HepG2 (cell line): ENCODE measurements at regions not wholly inside any gene's neighbourhood (a gene's known extent, or its start where the extent isn't known, plus 50 kb on each side); places are given as distances from the start of the nearest gene placed in this dataset.

ENCODE experiments used
- ATAC-seq: fragments of 200-7000 bp; cut with Tn5 transposase; 3 replicates; pipeline ENCODE4 v1.9.1; 2020; ENCODE audit warnings: mild to moderate bottlenecking, moderate library complexity
- BruUV-seq: library from RNA; stranded (reverse); fragments of 400-500 nt; replicated peaks from 2 replicates; lab custom pipeline; 2021; lab: Mats Ljungman, UMichigan
- CTCF ChIA-PET: fragments of 300-600 bp; formaldehyde crosslinking; extraction: SDS; loops from one replicate; lab custom pipeline; 2021; ENCODE audit warnings: low total read pairs, inconsistent platforms, low intra/inter-chr PET ratio; lab: Yijun Ruan, JAX
- POLR2A ChIA-PET: fragments of 350-600 bp; sonication (Branson Sonifier 250); formaldehyde crosslinking; loops from one replicate; lab custom pipeline; 2020; ENCODE audit warnings: antibody characterized with exemption, inconsistent platforms; lab: Yijun Ruan, JAX
- DNase-seq: peaks from one replicate; pipeline ENCODE4 v3.0.0-alpha.2; 2015; ENCODE audit warnings: low spot score
- FAIRE-seq: peaks from 3 replicates; lab custom pipeline; 2011; peaks lifted over from hg19 to GRCh38; lab: Jason Lieb, UNC
- H2AFZ ChIP-seq: one replicate; pipeline ENCODE4 v1.6.1; 2011; ENCODE audit warnings: low read length, inconsistent platforms
- H3K27ac ChIP-seq: fragments of 300-600 bp; 3 replicates; pipeline ENCODE4 v1.8.0; 2011; ENCODE audit warnings: mixed run types, mild to moderate bottlenecking, mixed read lengths, low read length, inconsistent platforms; ENCODE audit not compliant: insufficient read depth; ENCODE audit errors: extremely low read length
- H3K27me3 ChIP-seq, 2 experiments: fragments of 200-600 bp in 1 of 2; 2 replicates in 1 of 2; 3 replicates in 1 of 2; pipeline versions ENCODE4 v1.6.0 to v1.8.0; 2011; ENCODE audit warnings: low read length in 2 of 2, mild to moderate bottlenecking in 2 of 2, moderate library complexity in 2 of 2, inconsistent platforms in 1 of 2; ENCODE audit not compliant: insufficient read depth in 2 of 2, control insufficient read depth in 1 of 2
- H3K36me3 ChIP-seq, 2 experiments: fragments of 200-600 bp in 1 of 2; replicated peaks in 1 of 2; 2 replicates in 1 of 2; 3 replicates in 1 of 2; pipeline versions ENCODE4 v1.5.1 to v1.8.0; 2011; ENCODE audit warnings: low read length in 2 of 2, inconsistent platforms in 1 of 2; ENCODE audit not compliant: insufficient read depth in 2 of 2, control insufficient read depth in 1 of 2
- H3K4me1 ChIP-seq: 2 replicates; pipeline ENCODE4 v1.5.1; 2012; ENCODE audit warnings: low read length, inconsistent platforms; ENCODE audit not compliant: insufficient read depth
- H3K4me2 ChIP-seq: 2 replicates; pipeline ENCODE4 v1.6.0; 2011; ENCODE audit warnings: low read depth, low read length, inconsistent platforms
- H3K4me3 ChIP-seq, 3 experiments: fragments of 200-600 bp in 1 of 3; sonication (generic), shearing (Covaris generic) in 1 of 3; replicated peaks in 1 of 3; 2 replicates each; pipeline ENCODE4 v1.5.1; 2011 to 2016; ENCODE audit warnings: low read length in 3 of 3, inconsistent platforms in 2 of 3, low read depth in 2 of 3, mild to moderate bottlenecking in 2 of 3, control low read depth in 1 of 3, mixed read lengths in 1 of 3; ENCODE audit not compliant: insufficient read depth in 1 of 3
- H3K79me2 ChIP-seq: one replicate; pipeline ENCODE4 v1.6.1; 2011; ENCODE audit warnings: low read length, inconsistent platforms; ENCODE audit not compliant: insufficient read depth
- H3K9ac ChIP-seq: 2 replicates; pipeline ENCODE4 v1.6.0; 2011; ENCODE audit warnings: mild to moderate bottlenecking, low read depth, low read length, inconsistent platforms; ENCODE audit not compliant: insufficient read depth
- H3K9me3 ChIP-seq: 2 replicates; pipeline ENCODE4 v1.5.1; 2012; ENCODE audit warnings: mild to moderate bottlenecking, low read length
- H4K20me1 ChIP-seq: 2 replicates; pipeline ENCODE4 v1.6.0; 2011; ENCODE audit warnings: inconsistent platforms, mild to moderate bottlenecking, low read length, moderate library complexity; ENCODE audit not compliant: insufficient read depth
- ARNT ChIP-seq: fragments of 450-650 bp; IDR thresholded peaks from 2 replicates; pipeline ENCODE4 v1.6.1; 2017
- FOXC1 ChIP-seq: sonication (generic); formaldehyde crosslinking; IDR thresholded peaks from 2 replicates; pipeline ENCODE4 v1.8.0; 2022; ENCODE audit warnings: mild to moderate bottlenecking, missing genetic modification reagents, borderline replicate concordance
- IKZF5 ChIP-seq: IDR thresholded peaks from 2 replicates; pipeline ENCODE4 v1.6.1; 2018; ENCODE audit warnings: missing genetic modification reagents, mild to moderate bottlenecking, missing compliant biosample characterization
- MAF1 ChIP-seq: sonication (generic); formaldehyde crosslinking; IDR thresholded peaks from 2 replicates; pipeline ENCODE4 v1.5.0; 2020; ENCODE audit warnings: missing genetic modification reagents, borderline replicate concordance
- MZF1 ChIP-seq: sonication (generic); formaldehyde crosslinking; IDR thresholded peaks from 2 replicates; pipeline ENCODE4 v1.8.1; 2023; ENCODE audit warnings: mild to moderate bottlenecking, missing genetic modification reagents, borderline replicate concordance
- NR1H2 ChIP-seq: sonication (generic); formaldehyde crosslinking; IDR thresholded peaks from 2 replicates; pipeline ENCODE4 v1.8.1; 2022; ENCODE audit warnings: low read depth, missing genetic modification reagents, borderline replicate concordance
- RORA ChIP-seq: sonication (generic); formaldehyde crosslinking; IDR thresholded peaks from 2 replicates; pipeline ENCODE4 v1.5.0; 2020; ENCODE audit warnings: mild to moderate bottlenecking, missing genetic modification reagents, moderate library complexity
- SNAPC2 ChIP-seq: sonication (generic); formaldehyde crosslinking; IDR thresholded peaks from 2 replicates; pipeline ENCODE4 v1.8.1; 2022; ENCODE audit warnings: mild to moderate bottlenecking, missing genetic modification reagents
- UBTF ChIP-seq: sonication (generic); formaldehyde crosslinking; IDR thresholded peaks from 2 replicates; pipeline ENCODE4 v1.4.0; 2020; ENCODE audit warnings: mild to moderate bottlenecking, missing genetic modification reagents
- ZFP62 ChIP-seq: sonication (generic); formaldehyde crosslinking; IDR thresholded peaks from 2 replicates; pipeline ENCODE4 v1.4.0; 2020; ENCODE audit warnings: missing genetic modification reagents
- ZMAT5 ChIP-seq: sonication (generic); formaldehyde crosslinking; IDR thresholded peaks from 2 replicates; pipeline ENCODE4 v1.5.0; 2020; ENCODE audit warnings: mild to moderate bottlenecking, low read depth, missing genetic modification reagents, borderline replicate concordance
- ZNF10 ChIP-seq: sonication (generic); formaldehyde crosslinking; IDR thresholded peaks from 2 replicates; pipeline ENCODE4 v1.4.0; 2020; ENCODE audit warnings: mild to moderate bottlenecking, low read depth, missing genetic modification reagents, borderline replicate concordance
- ZNF224 ChIP-seq: sonication (generic); formaldehyde crosslinking; IDR thresholded peaks from 2 replicates; pipeline ENCODE4 v1.5.0; 2020; ENCODE audit warnings: mild to moderate bottlenecking, missing genetic modification reagents
- ZNF24 ChIP-seq: fragments of 450-650 bp; IDR thresholded peaks from 2 replicates; pipeline ENCODE4 v1.6.1; 2017; ENCODE audit warnings: antibody characterized with exemption, mild to moderate bottlenecking
- ZNF44 ChIP-seq: sonication (generic); formaldehyde crosslinking; IDR thresholded peaks from 2 replicates; pipeline ENCODE4 v1.5.1; 2020; ENCODE audit warnings: mild to moderate bottlenecking, missing genetic modification reagents
- ZNF563 ChIP-seq: sonication (generic); formaldehyde crosslinking; IDR thresholded peaks from 2 replicates; pipeline ENCODE4 v1.8.0; 2022; ENCODE audit warnings: mild to moderate bottlenecking, moderate library complexity, missing genetic modification reagents
- ZNF639 ChIP-seq: conservative IDR thresholded peaks from 2 replicates; pipeline ENCODE4 v1.6.1; 2018; ENCODE audit warnings: missing genetic modification reagents
- WGBS: methylation state at CpG from one replicate; pipeline ENCODE4 v1.1.6; 2017; ENCODE audit warnings: low lambda C conversion rate; 5-methylcytosine and 5-hydroxymethylcytosine counted together
- in situ Hi-C: cut with HindIII; loops from 2 replicates; pipeline ENCODE4 v1.10.0; 2017; ENCODE audit warnings: low pct_unique_long_range_greater_than_20kb; ENCODE audit not compliant: extremely low pct_ligation_motif_present
- intact Hi-C: fragments of 100-400 bp; cut with micrococcal nuclease; formaldehyde crosslinking; loops from one replicate; pipeline ENCODE4 v1.10.0; 2022; ENCODE audit not compliant: unreplicated experiment

- no peak for TF ChIP-seq ZNF639 (CRISPR knock-in tag)
- TF ChIP-seq IKZF5 (CRISPR knock-in tag) = no peak
- TF ChIP-seq ZFP62 (CRISPR knock-in tag) = no peak
- no peak for TF ChIP-seq FOXC1 (CRISPR knock-in tag)
- TF ChIP-seq ZNF44 (CRISPR knock-in tag) = no peak
- no peak for TF ChIP-seq RORA (CRISPR knock-in tag)
- TF ChIP-seq MAF1 (CRISPR knock-in tag) = no peak
- TF ChIP-seq NR1H2 (CRISPR knock-in tag) = 0 out of 2 replicates have a peak, but pooled peaks have one; percentile 3
These were observed 51.7 kb upstream of the IGFBP3 start (continued) for GRCh38 chr7:45972629-45973312.

GRCh38 chr7:45971661-45972175 lies 50.6 kb upstream of the IGFBP3 start:
- H3K36me3 ChIP-seq = no peaks in the 10 kb centered on the region
- H3K4me3 ChIP-seq = no peak overlapping the region
- no peak overlapping the region for H3K4me2 ChIP-seq
- CTCF ChIA-PET = no interaction called here
- H3K27me3 ChIP-seq = no peaks in the 10 kb centered on the region
- WGBS = 84% methylated on average over 5 of the region's 5 CpGs
- H3K79me2 ChIP-seq = no peaks in the 10 kb centered on the region
- peaks cover 64% of the 10 kb centered on the region for H3K4me1 ChIP-seq
- H3K9me3 ChIP-seq = no peaks in the 10 kb centered on the region
- no peaks in the 10 kb centered on the region for H4K20me1 ChIP-seq
- ATAC-seq = no peak
- TF ChIP-seq SNAPC2 (no peak), ZNF224 (CRISPR knock-in tag) (no peak), ARNT (no peak), UBTF (no peak), ZNF10 (CRISPR knock-in tag) (no peak), ZNF24 (no peak), FOXC1 (CRISPR knock-in tag) (no peak), ZMAT5 (no peak), MZF1 (CRISPR knock-in tag) (no peak), ZNF563 (no peak)
- TF ChIP-seq, all 625 proteins: peak for 0
- DNase-seq = no peak
- Histone ChIP-seq H2AFZ (no peak overlapping the region), H3K9ac (no peak overlapping the region), H3K27ac (no peak overlapping the region)
- no TSS peak for BruUV-seq
- no peak for FAIRE-seq
- POLR2A ChIA-PET = interaction anchor here (1.3 to 4.2 kb wide), 2 partner anchors 16 to 33 kb away, joined by 5 to 70 read pairs; no protein-coding TSS in a partner anchor
- intact Hi-C loops (loop anchor here (5.0 kb wide), 1 partner anchor 246 kb away; no protein-coding TSS in a partner anchor), in situ Hi-C loops (loop anchor here (5.0 kb wide), 1 partner anchor 84 kb away; the partner anchor contains the start of gene IGFBP1)
